NCI-H226 (cell line): ENCODE measurements at regions not wholly inside any gene's neighbourhood (a gene's known extent, or its start where the extent isn't known, plus 50 kb on each side); places are given as distances from the start of the nearest gene placed in this dataset.

Experiments used
- DNase-seq: peaks from one replicate; pipeline ENCODE4 v3.0.0-alpha.2; 2015

DNA sequence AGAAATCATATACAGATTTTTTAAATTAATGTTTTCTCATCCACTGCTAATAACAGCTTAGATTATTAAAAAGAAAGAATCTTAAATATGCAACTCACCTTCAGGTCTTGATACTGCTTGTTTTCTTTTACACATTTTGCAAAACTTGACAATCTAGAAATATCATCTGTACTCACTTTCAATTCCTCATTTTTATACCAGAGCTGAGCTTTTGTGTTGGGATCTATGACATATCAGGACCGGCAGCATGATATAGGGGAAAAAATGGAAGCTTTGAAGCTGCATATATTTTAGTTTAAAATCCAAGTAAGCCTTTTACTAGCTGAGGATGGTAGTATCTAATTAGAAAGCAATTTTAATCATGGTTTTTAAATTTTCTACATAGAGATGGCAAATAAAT lies 75.7 kb upstream of the SMARCA2 start:
- no peak for DNase-seq

- no peak for DNase-seq
These were observed 75.2 kb upstream of the SMARCA2 start for GRCh38 chr9:1939926-1940368.

- DNase-seq = no peak
These were observed 73.2 kb upstream of the SMARCA2 start for GRCh38 chr9:1941989-1942388.

- DNase-seq = no peak
These were observed 68.4 kb upstream of the SMARCA2 start for GRCh38 chr9:1946526-1947283.

GRCh38 chr9:1947438-1947837 lies 67.7 kb upstream of the SMARCA2 start:
- no peak for DNase-seq

DNA sequence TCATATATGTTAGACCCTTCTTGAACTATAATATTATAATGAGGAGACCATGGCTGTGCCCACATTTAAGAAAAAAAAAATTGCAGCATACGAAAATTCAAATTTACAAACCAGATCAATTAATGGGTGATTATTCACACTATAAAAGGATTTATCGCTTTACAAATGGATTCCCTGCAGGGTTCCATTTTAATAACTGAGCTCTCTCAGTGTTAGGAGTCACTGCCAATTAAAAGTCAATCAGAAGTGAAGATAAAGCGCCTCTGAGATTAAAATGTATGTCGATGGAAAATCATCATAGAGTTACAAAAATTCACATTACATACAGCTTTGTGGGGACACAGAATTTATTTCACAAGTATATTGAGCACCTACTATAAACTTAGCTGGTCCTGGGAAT lies 66.6 kb upstream of the SMARCA2 start:
- no peak for DNase-seq

GRCh38 chr9:1951446-1951845 lies 63.7 kb upstream of the SMARCA2 start:
- DNase-seq = no peak

DNA sequence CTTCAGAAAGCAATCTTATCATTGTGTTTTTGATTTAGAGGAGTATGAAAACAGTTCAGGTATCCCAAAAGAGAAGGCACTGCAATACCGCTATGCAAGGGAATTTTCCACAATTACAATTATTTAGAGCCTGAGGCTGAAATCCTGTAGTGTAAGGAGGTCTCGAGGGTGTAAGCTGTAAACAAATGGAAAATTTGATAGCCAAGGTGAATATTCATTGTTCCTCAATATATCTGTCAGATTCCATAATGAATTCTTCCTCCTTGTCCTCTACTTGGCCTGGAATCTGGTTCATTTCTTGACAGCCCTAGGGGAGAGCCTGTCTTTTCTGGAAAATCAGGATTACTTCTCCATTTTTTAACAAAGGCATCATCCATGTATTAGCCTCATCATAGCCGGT lies 63.1 kb upstream of the SMARCA2 start:
- no peak for DNase-seq

- DNase-seq = no peak
These were observed 60.9 kb upstream of the SMARCA2 start for GRCh38 chr9:1954238-1954637.

DNA sequence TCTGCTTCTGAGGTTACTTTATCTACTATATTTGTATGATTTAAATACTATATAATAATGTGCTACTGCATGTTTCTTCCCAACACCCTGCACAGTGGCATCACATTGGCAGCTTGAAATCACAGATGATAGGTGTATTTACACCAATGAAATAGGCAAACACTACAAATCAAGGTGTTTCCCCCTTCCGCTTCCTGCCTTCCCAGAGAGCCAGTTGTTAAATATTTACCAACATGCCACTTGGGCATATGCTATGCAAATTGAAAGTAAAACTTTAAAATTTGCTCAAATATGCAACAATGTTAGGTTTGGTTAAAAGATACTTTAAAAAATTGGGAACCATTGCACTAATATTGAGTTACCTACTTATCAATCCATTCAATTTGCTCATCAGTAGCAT lies 58.2 kb upstream of the SMARCA2 start:
- no peak for DNase-seq

- no peak for DNase-seq
These were observed 57.3 kb upstream of the SMARCA2 start for GRCh38 chr9:1957856-1958255.

DNA sequence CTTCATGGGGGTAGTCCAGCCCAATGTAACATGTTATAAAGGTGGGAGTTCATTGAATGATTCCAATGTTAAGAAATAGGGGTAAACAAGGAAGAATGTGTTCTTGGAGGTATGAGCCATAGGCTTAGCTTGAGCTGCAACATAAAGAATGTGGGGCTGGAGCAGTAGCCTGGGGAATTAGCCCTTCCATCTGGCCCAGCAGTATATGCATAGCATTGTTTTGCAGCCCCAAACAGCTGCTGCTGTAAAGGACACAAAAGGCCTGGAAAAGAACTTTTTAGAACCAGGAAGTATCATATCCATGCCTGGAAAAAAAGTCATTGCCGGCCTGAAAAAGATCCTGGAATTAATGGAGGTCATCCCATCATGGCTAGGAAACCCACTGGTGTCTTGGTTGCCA lies 55.8 kb upstream of the SMARCA2 start:
- no peak for DNase-seq

GRCh38 chr9:1960342-1961042 lies 54.7 kb upstream of the SMARCA2 start:
- DNase-seq = no peak

DNA sequence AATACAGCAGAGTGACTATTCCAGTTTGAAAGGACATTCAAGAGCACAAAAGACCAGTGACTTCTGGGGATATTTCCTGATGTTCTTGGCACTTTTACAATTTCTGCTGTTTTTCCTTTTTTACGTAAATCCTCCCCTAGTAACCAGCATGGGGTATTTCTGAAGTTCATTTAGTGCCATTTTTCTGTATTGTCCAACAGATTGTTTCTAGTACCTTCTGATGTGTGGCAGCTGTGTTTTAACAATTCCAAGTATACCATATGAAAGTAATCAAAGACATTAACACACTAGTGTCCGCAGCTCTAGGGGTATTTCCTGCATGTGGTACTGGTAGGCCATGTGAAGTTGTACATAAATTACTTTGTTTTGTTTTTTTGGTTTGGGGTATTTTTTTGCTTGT lies 53.0 kb upstream of the SMARCA2 start:
- no peak for DNase-seq

GRCh38 chr9:1962588-1963106 lies 52.5 kb upstream of the SMARCA2 start:
- DNase-seq = no peak

- no peak for DNase-seq
These were observed 51.1 kb upstream of the SMARCA2 start for GRCh38 chr9:1964093-1964492.
